ENCODE measurements at regions not wholly inside any gene's neighbourhood (a gene's known extent, or its start where the extent isn't known, plus 50 kb on each side); places are given as distances from the start of the nearest gene placed in this dataset.

GRCh38 chr12:75561921-75562320, 50.5 kb upstream of the KRR1 start:
- ChIA-PET POLR2A (no interaction called here), CTCF (ENCODE audit: low intra/inter-chr PET ratio, low total read pairs) (no interaction called here)
- FAIRE-seq (no peak), ATAC-seq (no peak), DNase-seq (ENCODE audit: low spot score) (no peak)
- no peak overlapping the region for H3K4me3 ChIP-seq (replicated peaks in 1 of 3; ENCODE audit: insufficient read depth in 1 of 3, low read depth in 2 of 3, low read length in 3 of 3)
- H3K4me1 ChIP-seq (ENCODE audit: insufficient read depth, low read length), result peaks cover 42% of the 10 kb centered on the region
- H3K9me3 ChIP-seq (ENCODE audit: low read length), result peaks cover 15% of the 10 kb centered on the region
- H3K36me3 ChIP-seq (replicated peaks in 1 of 2; ENCODE audit: control insufficient read depth in 1 of 2, insufficient read depth in 2 of 2, low read length in 2 of 2), result no peaks in the 10 kb centered on the region
- no peak overlapping the region for H3K9ac ChIP-seq (ENCODE audit: insufficient read depth, low read depth, low read length)
- H3K27ac ChIP-seq (ENCODE audit: extremely low read length, insufficient read depth, low read length), result no peak overlapping the region
- no peak overlapping the region for H2AFZ ChIP-seq (ENCODE audit: low read length)
- no peaks in the 10 kb centered on the region for H3K79me2 ChIP-seq (ENCODE audit: insufficient read depth, low read length)
- no TSS peak for BruUV-seq (replicated peaks)
- H3K4me2 ChIP-seq (ENCODE audit: low read depth, low read length), result no peak overlapping the region
- intact Hi-C loops (cut with micrococcal nuclease; ENCODE audit: unreplicated experiment) (loop anchor here (2.0 kb wide), 1 partner anchor 105 kb away; no protein-coding TSS in a partner anchor), in situ Hi-C loops (cut with HindIII; ENCODE audit: extremely low pct_ligation_motif_present, low pct_unique_long_range_greater_than_20kb) (no loop called here)
- 82% methylated on average over 7 of the region's 7 CpGs for WGBS (ENCODE audit: low lambda C conversion rate)
- H3K27me3 ChIP-seq (ENCODE audit: control insufficient read depth in 1 of 2, insufficient read depth in 2 of 2, low read length in 2 of 2), result no peaks in the 10 kb centered on the region
- TF ChIP-seq CBX1 (IDR thresholded peaks at IDR 0.05; ENCODE audit: low read depth) (no peak), ZNF691 (CRISPR knock-in tag; IDR thresholded peaks at IDR 0.05; ENCODE audit: borderline replicate concordance, low read depth) (no peak), RFX3 (CRISPR knock-in tag; IDR thresholded peaks at IDR 0.05) (no peak), ZBTB4 (CRISPR knock-in tag; IDR thresholded peaks at IDR 0.05; ENCODE audit: borderline replicate concordance) (no peak), ZNF784 (CRISPR knock-in tag; IDR thresholded peaks at IDR 0.05; ENCODE audit: borderline replicate concordance) (no peak), U2AF2 (IDR thresholded peaks at IDR 0.05; ENCODE audit: low read depth, low read length) (no peak), HOXA9 (CRISPR knock-in tag; IDR thresholded peaks at IDR 0.05; ENCODE audit: borderline replicate concordance) (no peak), RERE (CRISPR knock-in tag; IDR thresholded peaks at IDR 0.05; ENCODE audit: low read depth) (no peak), ZBTB39 (CRISPR knock-in tag; IDR thresholded peaks at IDR 0.05) (no peak), ZSCAN30 (CRISPR knock-in tag; IDR thresholded peaks at IDR 0.05) (no peak), BRD4 (CRISPR knock-in tag; IDR thresholded peaks at IDR 0.05) (no peak), KDM4B (CRISPR knock-in tag; IDR thresholded peaks at IDR 0.05) (no peak), NR2C2 (CRISPR knock-in tag; IDR thresholded peaks at IDR 0.05; ENCODE audit: borderline replicate concordance) (no peak)
- H4K20me1 ChIP-seq (ENCODE audit: insufficient read depth, low read length), result no peaks in the 10 kb centered on the region
